Naive B cell (primary cell): ENCODE measurements at regions not wholly inside any gene's neighbourhood (a gene's known extent, or its start where the extent isn't known, plus 50 kb on each side); places are given as distances from the start of the nearest gene placed in this dataset.

Source experiments
- ATAC-seq, 2 donors: fragments of 150-1000 bp; cut with Tn5 transposase; 2 replicates each; pipeline ENCODE4 v1.10.0; 2021; ENCODE audit warnings: low read depth in 2 of 2, mild to moderate bottlenecking in 2 of 2, moderate library complexity in 2 of 2
- DNase-seq: peaks from one replicate; pipeline ENCODE4 v3.0.0; 2022
- H3K27ac Mint-ChIP-seq, 6 donors: one replicate each; pipeline ENCODE4 v1.8.0; 2020 to 2022; ENCODE audit warnings: mild to moderate bottlenecking in 6 of 6, mixed read lengths in 6 of 6, moderate library complexity in 5 of 6, inconsistent platforms in 2 of 6
- H3K27me3 Mint-ChIP-seq, 3 donors: one replicate each; pipeline ENCODE4 v1.8.0; 2021 to 2022; ENCODE audit warnings: mixed read lengths in 3 of 3, mild to moderate bottlenecking in 1 of 3
- H3K36me3 Mint-ChIP-seq, 2 donors: one replicate each; pipeline ENCODE4 v1.8.0; 2020 to 2022; ENCODE audit warnings: mixed read lengths in 2 of 2, inconsistent platforms in 1 of 2, mild to moderate bottlenecking in 1 of 2
- H3K4me1 Mint-ChIP-seq, 3 donors: one replicate each; pipeline ENCODE4 v1.8.0; 2020 to 2022; ENCODE audit warnings: mixed read lengths in 3 of 3, inconsistent platforms in 1 of 3, mild to moderate bottlenecking in 1 of 3, moderate library complexity in 1 of 3
- H3K4me3 Mint-ChIP-seq, 8 donors: one replicate each; pipeline ENCODE4 v1.8.0; 2020 to 2022; ENCODE audit warnings: mild to moderate bottlenecking in 8 of 8, mixed read lengths in 8 of 8, moderate library complexity in 8 of 8, inconsistent platforms in 2 of 8
- H3K9me3 Mint-ChIP-seq, 7 donors: one replicate each; pipeline ENCODE4 v1.8.0; 2020 to 2022; ENCODE audit warnings: mixed read lengths in 7 of 7, mild to moderate bottlenecking in 5 of 7, inconsistent platforms in 2 of 7, moderate library complexity in 1 of 7

DNA sequence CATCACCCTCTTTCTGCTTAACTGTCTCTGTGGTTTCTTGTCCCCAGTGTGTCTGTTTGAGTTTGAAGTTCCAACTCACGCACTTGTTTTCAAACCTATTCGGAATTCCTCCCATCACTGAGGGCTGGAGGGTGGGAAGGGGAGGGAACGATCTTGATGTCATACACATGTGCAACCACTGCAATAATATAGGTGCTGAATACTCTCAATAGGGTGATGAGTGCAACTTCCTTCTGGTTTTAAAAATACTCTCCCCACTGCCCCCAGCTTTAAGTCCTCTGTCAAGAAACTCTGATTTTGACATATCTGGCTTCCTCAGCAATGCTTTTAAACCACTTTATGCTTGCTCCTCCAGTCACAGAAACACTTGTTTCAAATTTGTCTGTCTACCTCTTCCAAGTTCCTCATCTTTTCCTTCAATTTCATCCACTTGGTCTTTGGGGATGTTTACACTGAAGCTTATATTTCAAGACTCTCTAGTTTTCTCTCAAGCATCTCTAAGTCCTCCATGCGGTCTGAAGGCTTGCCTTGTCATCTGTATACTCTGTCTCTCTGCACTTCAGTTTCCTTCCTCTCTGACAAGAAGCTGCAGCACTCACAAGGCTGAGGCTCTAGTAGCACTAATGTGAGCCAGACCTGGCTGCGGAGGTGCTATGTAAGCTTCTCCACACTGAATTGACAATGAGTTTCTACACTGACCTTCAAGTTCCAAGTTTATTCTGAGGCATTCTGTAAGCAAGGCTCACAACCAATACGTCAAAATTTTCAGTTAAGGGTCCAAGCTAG is 422.3 kb downstream of the ZEB2 start:
- peaks cover 19 to 38% of the 10 kb centered on the region in 2 donors for H3K36me3 Mint-ChIP-seq
- ATAC-seq: no peak
- H3K4me1 Mint-ChIP-seq: peaks cover 0 to 7% (median 3%) of the 10 kb centered on the region in 3 donors
- no peak overlapping the region for H3K4me3 Mint-ChIP-seq
- H3K9me3 Mint-ChIP-seq: peaks cover 3 to 18% (median 8%) of the 10 kb centered on the region in 7 donors
- H3K27ac Mint-ChIP-seq: peak overlapping the region in 2 of 6 donors; percentile 34 to 80
- no peak for DNase-seq
- H3K27me3 Mint-ChIP-seq: no peaks in the 10 kb centered on the region

DNA sequence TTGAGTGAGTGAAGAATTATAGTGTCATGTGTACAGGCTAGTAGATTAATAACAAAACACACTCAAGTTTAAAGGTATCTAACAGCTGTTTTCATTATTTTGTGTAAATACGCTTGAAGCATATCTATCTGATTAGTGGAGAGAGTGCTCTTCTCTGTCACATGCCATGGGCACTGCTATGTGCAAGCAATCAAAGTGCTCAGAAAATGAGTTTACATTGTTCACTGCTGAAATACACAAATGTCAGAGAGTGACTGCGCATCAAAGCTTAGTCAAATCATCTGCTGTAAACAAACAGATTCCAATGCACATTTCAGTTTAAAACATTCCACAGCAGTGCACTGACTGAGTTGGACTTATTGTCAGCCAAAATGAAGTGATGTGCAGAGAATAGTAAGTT is 423.4 kb downstream of the ZEB2 start:
- DNase-seq (no peak), ATAC-seq (no peak)
- Mint-ChIP-seq H3K36me3 (peaks cover 30 to 47% of the 10 kb centered on the region in 2 donors), H3K27ac (no peak overlapping the region), H3K9me3 (peaks cover 4 to 29% (median 10%) of the 10 kb centered on the region in 7 donors), H3K4me1 (peaks cover 0 to 7% (median 3%) of the 10 kb centered on the region in 3 donors), H3K27me3 (no peaks in the 10 kb centered on the region), H3K4me3 (no peak overlapping the region)

DNA sequence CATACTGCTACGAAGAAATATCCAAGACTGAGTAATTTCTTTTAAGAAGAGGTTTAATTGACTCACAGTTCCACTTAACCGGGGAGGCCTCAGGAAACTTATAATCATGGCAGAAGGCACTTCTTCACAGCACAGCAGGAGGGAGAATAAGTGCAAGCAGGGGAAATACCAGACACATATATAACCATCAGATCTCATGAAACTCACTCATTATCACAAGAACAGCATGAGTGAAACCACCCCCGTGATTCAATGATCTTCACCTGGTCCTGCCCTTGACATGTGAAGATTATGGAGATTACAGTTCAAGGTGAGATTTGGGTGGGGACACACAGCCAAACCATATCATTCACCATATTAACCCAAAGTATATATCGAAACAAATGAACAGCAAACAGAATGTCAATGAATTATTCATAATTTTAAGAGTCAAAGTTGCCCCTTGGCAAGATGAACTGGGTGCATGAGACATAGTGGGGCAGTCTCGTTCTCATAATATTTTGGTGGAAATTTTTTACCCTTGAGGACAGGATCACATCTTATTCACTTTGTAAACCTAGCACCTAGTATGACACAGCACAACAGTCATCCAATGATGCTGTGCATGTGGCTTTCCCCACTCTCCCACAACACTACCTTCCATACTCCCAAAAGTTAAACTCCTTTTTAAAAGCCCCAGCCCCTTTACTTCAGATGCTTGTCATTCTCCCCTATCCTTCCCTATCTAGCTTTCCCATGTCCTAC is 425.3 kb downstream of the ZEB2 start:
- Mint-ChIP-seq H3K36me3 (peaks cover 36 to 47% of the 10 kb centered on the region in 2 donors), H3K4me3 (no peak overlapping the region)
- no peak for ATAC-seq

DNA sequence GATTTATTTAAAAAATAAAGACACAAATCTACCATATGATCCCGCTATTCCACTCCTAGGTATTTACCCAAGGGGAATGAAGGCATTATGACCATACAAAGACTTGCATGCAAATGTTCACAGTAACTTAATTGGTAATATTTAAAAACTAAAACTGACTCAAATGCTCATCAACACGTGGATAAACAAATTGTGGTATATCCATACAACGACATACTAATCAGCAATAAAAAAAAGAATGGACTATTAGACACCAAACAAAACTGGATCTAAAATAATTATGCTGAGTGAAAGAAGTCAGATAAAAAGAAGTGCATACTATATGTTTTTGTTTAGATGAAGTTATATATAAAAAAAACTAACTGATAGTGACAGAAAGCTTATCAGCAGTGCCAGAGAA is 428.3 kb downstream of the ZEB2 start:
- Mint-ChIP-seq H3K36me3 (peaks cover 43 to 45% of the 10 kb centered on the region in 2 donors), H3K4me1 (no peaks in the 10 kb centered on the region), H3K27ac (no peak overlapping the region), H3K27me3 (no peaks in the 10 kb centered on the region), H3K9me3 (peaks cover 9 to 54% (median 22%) of the 10 kb centered on the region in 7 donors), H3K4me3 (no peak overlapping the region)
- DNase-seq (no peak), ATAC-seq (no peak)

More for the DNA sequence above, 425.3 kb downstream of the ZEB2 start:
- no peak for DNase-seq
- Mint-ChIP-seq H3K27ac (no peak overlapping the region), H3K4me1 (peaks cover 0 to 7% (median 3%) of the 10 kb centered on the region in 3 donors), H3K9me3 (peaks cover 4 to 41% (median 15%) of the 10 kb centered on the region in 7 donors), H3K27me3 (no peaks in the 10 kb centered on the region)

DNA sequence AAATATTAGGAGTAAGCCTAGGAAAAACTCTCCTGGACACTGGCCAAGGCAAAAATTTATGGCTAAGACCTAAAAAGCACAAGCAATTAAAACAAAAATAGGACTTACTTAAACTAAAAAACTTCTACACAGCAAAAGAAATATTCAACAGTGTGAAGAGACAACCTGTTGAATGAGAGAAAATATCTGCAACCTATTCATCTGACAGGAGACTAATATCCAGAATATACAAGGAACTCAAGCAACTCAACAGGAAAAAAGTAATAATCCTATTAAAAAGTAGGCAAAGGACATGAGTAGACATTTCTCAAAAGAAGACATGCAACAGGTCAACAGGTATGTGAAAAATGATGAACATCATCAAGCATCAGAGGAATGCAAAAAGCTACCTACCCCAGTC is 431.1 kb downstream of the ZEB2 start:
- DNase-seq (no peak), ATAC-seq (no peak)
- Mint-ChIP-seq H3K27me3 (no peaks in the 10 kb centered on the region), H3K9me3 (peaks cover 4 to 40% (median 14%) of the 10 kb centered on the region in 7 donors), H3K36me3 (peaks cover 28 to 33% of the 10 kb centered on the region in 2 donors), H3K4me1 (no peaks in the 10 kb centered on the region), H3K4me3 (no peak overlapping the region), H3K27ac (no peak overlapping the region)

DNA sequence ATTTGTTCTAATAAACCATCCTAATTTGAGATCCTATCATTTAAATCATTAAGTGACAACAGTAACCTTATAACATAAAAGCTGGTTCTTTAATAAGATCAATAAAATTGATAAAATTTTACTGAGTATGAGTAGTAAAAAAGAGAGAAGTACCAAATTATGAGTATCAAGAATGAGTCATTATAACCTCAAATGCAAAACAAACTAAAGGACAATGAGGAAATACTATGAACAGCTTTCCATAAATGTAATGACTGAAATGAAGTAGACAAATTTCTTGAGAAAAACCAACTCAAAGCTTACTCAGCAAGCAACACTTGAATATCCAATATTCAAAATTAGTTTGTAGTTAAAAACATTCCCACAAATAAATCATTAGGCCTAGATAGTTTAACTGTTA is 433.0 kb downstream of the ZEB2 start:
- no peak for ATAC-seq
- no peak for DNase-seq
- peaks cover 0 to 9% (median 0%) of the 10 kb centered on the region in 3 donors for H3K4me1 Mint-ChIP-seq
- peaks cover 2 to 29% (median 14%) of the 10 kb centered on the region in 7 donors for H3K9me3 Mint-ChIP-seq
- peaks cover 23 to 27% of the 10 kb centered on the region in 2 donors for H3K36me3 Mint-ChIP-seq
- no peaks in the 10 kb centered on the region for H3K27me3 Mint-ChIP-seq
- H3K4me3 Mint-ChIP-seq: no peak overlapping the region
- no peak overlapping the region for H3K27ac Mint-ChIP-seq

DNA sequence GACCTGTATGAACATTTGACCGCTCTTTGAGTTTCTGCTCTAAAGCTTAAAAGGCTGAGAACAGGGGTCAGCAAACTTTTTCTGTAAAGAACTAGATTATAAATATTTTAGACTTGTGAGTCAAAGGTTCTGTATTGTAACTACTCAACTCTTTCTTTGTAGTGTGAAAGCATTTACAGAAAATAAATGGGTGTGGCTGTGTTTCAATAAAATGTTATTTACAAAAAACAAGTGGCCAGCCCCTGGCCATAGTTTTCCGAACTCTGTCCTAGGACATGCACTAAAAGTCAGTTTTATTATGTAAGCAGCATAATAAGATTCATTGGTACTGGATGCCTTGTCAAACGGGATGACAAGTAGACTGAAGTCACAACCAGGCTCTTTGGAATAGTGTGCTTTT is 434.9 kb downstream of the ZEB2 start:
- Mint-ChIP-seq H3K4me1 (peaks cover 0 to 9% (median 3%) of the 10 kb centered on the region in 3 donors), H3K27me3 (no peaks in the 10 kb centered on the region), H3K9me3 (peaks cover 0 to 15% (median 6%) of the 10 kb centered on the region in 7 donors), H3K27ac (no peak overlapping the region), H3K36me3 (peaks cover 18 to 24% of the 10 kb centered on the region in 2 donors), H3K4me3 (no peak overlapping the region)
- ATAC-seq: no peak
- DNase-seq: no peak

DNA sequence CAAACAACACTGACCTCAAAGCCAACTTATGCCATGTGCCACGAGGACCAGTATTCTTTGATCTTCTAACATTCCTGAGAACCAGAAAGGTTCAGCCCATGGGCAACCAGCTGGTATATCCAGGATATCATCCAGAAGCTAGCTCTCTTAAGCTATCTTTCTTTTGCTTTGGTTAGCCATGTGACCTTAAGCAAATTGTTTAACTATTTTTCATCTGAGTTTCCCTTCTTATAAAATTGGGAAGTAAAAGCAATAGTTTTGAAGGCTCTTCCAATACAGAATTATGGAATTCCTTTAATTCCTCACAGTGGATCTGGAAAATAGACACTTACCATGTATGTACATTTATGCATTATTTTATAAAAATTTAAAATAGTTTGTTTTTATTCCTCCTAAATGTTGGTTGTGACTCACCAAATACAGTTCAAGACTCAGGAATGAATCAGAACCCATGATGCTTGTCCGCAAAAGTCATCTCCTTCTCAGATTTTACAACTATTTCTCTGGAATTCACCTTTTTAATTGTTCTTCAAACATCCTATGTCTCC is 435.7 kb downstream of the ZEB2 start:
- Mint-ChIP-seq H3K4me3 (no peak overlapping the region), H3K27ac (no peak overlapping the region), H3K36me3 (peaks cover 12 to 17% of the 10 kb centered on the region in 2 donors), H3K27me3 (no peaks in the 10 kb centered on the region), H3K4me1 (peaks cover 0 to 9% (median 3%) of the 10 kb centered on the region in 3 donors), H3K9me3 (peaks cover 0 to 11% (median 4%) of the 10 kb centered on the region in 7 donors)
- no peak for ATAC-seq
- DNase-seq: no peak

DNA sequence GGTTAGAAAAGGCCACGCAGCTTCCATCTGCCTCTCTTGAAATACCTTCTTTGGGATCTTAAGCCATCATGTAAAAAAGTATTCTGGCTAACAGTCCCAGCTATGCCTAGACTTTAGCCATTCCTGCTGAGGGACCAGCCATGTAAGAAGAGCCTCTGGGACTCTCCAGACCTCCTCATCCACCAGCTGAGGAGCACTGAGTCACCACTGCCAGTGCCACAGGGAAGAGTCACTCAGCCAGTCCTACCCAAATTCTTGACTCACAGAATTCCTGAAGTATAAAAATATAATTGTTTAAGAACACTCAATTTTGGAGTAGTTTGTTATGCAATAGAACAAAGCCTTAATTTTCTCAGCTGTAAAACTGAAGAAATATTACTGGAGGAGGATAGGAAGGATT is 436.7 kb downstream of the ZEB2 start:
- Mint-ChIP-seq H3K27ac (no peak overlapping the region), H3K4me1 (peaks cover 0 to 9% (median 3%) of the 10 kb centered on the region in 3 donors), H3K9me3 (peaks cover 0 to 3% (median 0%) of the 10 kb centered on the region in 7 donors), H3K36me3 (peaks cover 4 to 14% of the 10 kb centered on the region in 2 donors), H3K27me3 (no peaks in the 10 kb centered on the region), H3K4me3 (no peak overlapping the region)
- DNase-seq (no peak), ATAC-seq (no peak)

DNA sequence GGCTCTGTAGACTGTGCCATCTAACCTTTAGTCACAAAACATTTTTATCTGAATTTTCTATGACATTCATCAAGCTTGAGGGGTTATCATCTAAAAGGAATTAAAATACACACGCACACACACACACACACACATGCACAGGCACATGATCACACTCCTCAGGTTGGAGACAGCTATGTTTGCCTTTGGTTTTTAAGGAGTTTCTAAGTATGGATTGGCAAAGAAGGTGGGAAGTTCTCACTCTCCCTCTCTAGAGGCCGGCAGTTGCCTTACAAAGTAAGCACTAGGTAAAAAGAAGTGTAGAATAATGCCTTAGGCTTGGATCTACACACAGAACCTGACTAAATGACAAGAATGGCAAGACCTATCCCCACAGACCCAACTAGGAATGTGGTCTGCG is 437.1 kb downstream of the ZEB2 start:
- peaks cover 0 to 9% (median 3%) of the 10 kb centered on the region in 3 donors for H3K4me1 Mint-ChIP-seq
- no peak for ATAC-seq
- no peaks in the 10 kb centered on the region for H3K27me3 Mint-ChIP-seq

DNA sequence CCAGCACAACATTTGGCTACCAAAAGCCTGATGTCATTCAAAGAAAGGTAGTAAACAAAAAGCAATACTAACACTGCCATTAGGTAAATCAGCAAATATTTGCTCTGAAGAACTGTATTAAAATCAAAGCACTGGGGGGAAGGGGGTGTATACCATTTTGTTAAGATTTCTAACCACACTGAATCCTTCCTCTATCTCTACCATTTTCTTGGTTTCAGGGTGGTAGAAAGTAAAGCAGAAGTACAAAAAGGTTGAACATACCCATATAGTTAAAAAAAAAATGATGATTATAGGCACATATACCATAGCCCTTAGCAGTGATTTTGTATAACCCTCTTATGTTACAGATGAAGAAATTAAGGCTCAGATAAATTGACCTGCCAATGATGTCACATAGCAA is 437.6 kb downstream of the ZEB2 start:
- peaks cover 0 to 9% (median 3%) of the 10 kb centered on the region in 3 donors for H3K4me1 Mint-ChIP-seq
- no peak overlapping the region for H3K4me3 Mint-ChIP-seq
- ATAC-seq (no peak), DNase-seq (no peak)
- peak overlapping the region in 1 of 6 donors; percentile 12 for H3K27ac Mint-ChIP-seq
- H3K27me3 Mint-ChIP-seq: no peaks in the 10 kb centered on the region
- H3K36me3 Mint-ChIP-seq: peaks cover 4 to 14% of the 10 kb centered on the region in 2 donors
- no peaks in the 10 kb centered on the region for H3K9me3 Mint-ChIP-seq

More for the DNA sequence above, 437.1 kb downstream of the ZEB2 start:
- Mint-ChIP-seq H3K4me3 (no peak overlapping the region), H3K9me3 (no peaks in the 10 kb centered on the region), H3K27ac (no peak overlapping the region), H3K36me3 (peaks cover 4 to 14% of the 10 kb centered on the region in 2 donors)
- no peak for DNase-seq

DNA sequence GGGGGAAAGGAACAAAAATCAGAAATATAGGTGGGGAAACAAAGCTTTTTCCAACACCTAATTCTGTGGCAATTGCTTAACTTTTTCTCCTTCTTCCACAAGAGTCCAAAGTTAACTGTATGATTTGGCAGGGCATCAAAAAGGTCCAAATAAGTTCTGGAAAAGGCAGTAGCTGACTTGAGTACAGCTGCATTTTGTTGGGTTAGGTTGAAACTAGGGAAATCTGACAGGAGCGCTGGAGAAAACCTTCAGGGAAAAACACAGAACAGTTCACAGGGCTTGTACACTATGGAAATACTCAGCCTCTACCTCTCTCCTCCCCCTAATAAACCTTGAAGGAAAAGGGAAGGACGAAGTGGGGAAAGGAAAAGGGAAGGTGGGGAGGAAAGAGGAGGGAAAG is 438.6 kb downstream of the ZEB2 start:
- no peaks in the 10 kb centered on the region for H3K9me3 Mint-ChIP-seq
- peaks cover 4 to 14% of the 10 kb centered on the region in 2 donors for H3K36me3 Mint-ChIP-seq
- H3K4me3 Mint-ChIP-seq: no peak overlapping the region
- ATAC-seq (no peak), DNase-seq (no peak)
- peaks cover 0 to 9% (median 3%) of the 10 kb centered on the region in 3 donors for H3K4me1 Mint-ChIP-seq
- H3K27me3 Mint-ChIP-seq: no peaks in the 10 kb centered on the region
- no peak overlapping the region for H3K27ac Mint-ChIP-seq

DNA sequence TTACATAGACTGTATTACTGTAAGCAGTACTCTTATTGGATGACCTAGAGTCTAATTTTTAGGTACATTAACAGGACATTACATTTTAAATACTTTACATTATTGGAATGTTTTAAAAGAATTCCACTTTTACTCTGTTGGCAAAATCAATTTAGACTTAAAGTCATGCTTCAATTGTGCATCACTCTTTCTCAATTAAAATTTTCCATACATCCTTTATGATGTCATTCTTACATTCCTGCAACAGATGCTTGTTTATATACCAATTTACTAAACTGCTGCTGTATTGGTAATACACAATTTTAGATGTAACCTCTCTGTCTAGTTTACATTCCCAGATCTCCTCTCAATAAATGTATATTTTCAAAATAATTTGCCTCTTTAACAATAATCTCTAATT is 440.1 kb downstream of the ZEB2 start:
- H3K27ac Mint-ChIP-seq: no peak overlapping the region
- H3K9me3 Mint-ChIP-seq: no peaks in the 10 kb centered on the region
- no peak overlapping the region for H3K4me3 Mint-ChIP-seq
- DNase-seq (no peak), ATAC-seq (no peak)
- peaks cover 0 to 9% (median 3%) of the 10 kb centered on the region in 3 donors for H3K4me1 Mint-ChIP-seq
- H3K36me3 Mint-ChIP-seq: peaks cover 4 to 14% of the 10 kb centered on the region in 2 donors
- H3K27me3 Mint-ChIP-seq: no peaks in the 10 kb centered on the region
